GM12878 (cell line): ENCODE measurements at regions not wholly inside any gene's neighbourhood (a gene's known extent, or its start where the extent isn't known, plus 50 kb on each side); places are given as distances from the start of the nearest gene placed in this dataset.

Experiments used
- JUNB ChIP-seq: IDR thresholded peaks from 2 replicates; pipeline ENCODE4 v1.6.1; 2016; ENCODE audit warnings: antibody characterized with exemption, mild to moderate bottlenecking
- MEF2A ChIP-seq: IDR thresholded peaks from 2 replicates; pipeline ENCODE4 v1.6.1; 2011; ENCODE audit warnings: low read depth, mild to moderate bottlenecking, low read length, moderate library complexity; ENCODE audit not compliant: insufficient read depth
- POLR2A ChIP-seq: IDR thresholded peaks from 2 replicates; pipeline ENCODE4 v1.6.1; 2011; ENCODE audit warnings: low read depth, mild to moderate bottlenecking, low read length
- RUNX3 ChIP-seq: IDR thresholded peaks from 2 replicates; pipeline ENCODE4 v1.6.1; 2012; ENCODE audit warnings: low read length, inconsistent platforms
- TBL1XR1 ChIP-seq: IDR thresholded peaks from 2 replicates; pipeline ENCODE4 v1.6.1; 2012; ENCODE audit warnings: low read depth, low read length, improper control_type of control experiment
- ZBED1 ChIP-seq: IDR thresholded peaks from 2 replicates; pipeline ENCODE4 v1.6.1; 2016; ENCODE audit warnings: borderline replicate concordance
- TF ChIP-seq, protein P1 (sequence below): fragments of 450-650 bp; IDR thresholded peaks from 2 replicates; pipeline ENCODE4 v1.6.1; 2017; ENCODE audit warnings: mild to moderate bottlenecking, moderate library complexity
- TF ChIP-seq, protein P2 (sequence below): IDR thresholded peaks from 2 replicates; pipeline ENCODE4 v1.6.1; 2012; ENCODE audit warnings: mild to moderate bottlenecking, low read depth, low read length

DNA sequence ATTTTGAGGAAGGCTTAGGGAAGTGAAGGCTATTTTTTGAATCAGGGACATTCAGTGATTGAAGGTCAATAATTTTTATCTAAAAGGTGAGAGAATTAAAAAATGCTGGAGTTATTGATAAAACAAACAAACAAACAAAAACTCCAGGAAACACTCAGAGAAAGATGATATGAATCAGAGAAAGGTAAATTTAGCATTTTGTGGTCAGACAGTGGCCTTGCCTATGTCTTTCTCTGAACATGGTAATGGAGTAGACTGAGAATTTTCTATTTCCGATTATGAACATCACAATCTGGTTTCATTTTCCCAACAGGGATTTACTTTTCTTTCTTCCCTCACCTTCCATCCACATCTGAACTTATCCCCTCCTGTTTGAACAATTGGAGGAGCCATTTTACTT, 353.6 kb upstream of the RIOK2 start (continued):
- TF ChIP-seq, protein P1, sequence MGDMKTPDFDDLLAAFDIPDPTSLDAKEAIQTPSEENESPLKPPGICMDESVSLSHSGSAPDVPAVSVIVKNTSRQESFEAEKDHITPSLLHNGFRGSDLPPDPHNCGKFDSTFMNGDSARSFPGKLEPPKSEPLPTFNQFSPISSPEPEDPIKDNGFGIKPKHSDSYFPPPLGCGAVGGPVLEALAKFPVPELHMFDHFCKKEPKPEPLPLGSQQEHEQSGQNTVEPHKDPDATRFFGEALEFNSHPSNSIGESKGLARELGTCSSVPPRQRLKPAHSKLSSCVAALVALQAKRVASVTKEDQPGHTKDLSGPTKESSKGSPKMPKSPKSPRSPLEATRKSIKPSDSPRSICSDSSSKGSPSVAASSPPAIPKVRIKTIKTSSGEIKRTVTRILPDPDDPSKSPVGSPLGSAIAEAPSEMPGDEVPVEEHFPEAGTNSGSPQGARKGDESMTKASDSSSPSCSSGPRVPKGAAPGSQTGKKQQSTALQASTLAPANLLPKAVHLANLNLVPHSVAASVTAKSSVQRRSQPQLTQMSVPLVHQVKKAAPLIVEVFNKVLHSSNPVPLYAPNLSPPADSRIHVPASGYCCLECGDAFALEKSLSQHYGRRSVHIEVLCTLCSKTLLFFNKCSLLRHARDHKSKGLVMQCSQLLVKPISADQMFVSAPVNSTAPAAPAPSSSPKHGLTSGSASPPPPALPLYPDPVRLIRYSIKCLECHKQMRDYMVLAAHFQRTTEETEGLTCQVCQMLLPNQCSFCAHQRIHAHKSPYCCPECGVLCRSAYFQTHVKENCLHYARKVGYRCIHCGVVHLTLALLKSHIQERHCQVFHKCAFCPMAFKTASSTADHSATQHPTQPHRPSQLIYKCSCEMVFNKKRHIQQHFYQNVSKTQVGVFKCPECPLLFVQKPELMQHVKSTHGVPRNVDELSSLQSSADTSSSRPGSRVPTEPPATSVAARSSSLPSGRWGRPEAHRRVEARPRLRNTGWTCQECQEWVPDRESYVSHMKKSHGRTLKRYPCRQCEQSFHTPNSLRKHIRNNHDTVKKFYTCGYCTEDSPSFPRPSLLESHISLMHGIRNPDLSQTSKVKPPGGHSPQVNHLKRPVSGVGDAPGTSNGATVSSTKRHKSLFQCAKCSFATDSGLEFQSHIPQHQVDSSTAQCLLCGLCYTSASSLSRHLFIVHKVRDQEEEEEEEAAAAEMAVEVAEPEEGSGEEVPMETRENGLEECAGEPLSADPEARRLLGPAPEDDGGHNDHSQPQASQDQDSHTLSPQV = no peak
- TF ChIP-seq JUNB (peak; percentile 59), RUNX3 (peak; percentile 74), ZBED1 (no peak), TBL1XR1 (no peak), MEF2A (0 out of 2 replicates have a peak, but pooled peaks have one; percentile 43), POLR2A (no peak)
- TF ChIP-seq, protein P2, sequence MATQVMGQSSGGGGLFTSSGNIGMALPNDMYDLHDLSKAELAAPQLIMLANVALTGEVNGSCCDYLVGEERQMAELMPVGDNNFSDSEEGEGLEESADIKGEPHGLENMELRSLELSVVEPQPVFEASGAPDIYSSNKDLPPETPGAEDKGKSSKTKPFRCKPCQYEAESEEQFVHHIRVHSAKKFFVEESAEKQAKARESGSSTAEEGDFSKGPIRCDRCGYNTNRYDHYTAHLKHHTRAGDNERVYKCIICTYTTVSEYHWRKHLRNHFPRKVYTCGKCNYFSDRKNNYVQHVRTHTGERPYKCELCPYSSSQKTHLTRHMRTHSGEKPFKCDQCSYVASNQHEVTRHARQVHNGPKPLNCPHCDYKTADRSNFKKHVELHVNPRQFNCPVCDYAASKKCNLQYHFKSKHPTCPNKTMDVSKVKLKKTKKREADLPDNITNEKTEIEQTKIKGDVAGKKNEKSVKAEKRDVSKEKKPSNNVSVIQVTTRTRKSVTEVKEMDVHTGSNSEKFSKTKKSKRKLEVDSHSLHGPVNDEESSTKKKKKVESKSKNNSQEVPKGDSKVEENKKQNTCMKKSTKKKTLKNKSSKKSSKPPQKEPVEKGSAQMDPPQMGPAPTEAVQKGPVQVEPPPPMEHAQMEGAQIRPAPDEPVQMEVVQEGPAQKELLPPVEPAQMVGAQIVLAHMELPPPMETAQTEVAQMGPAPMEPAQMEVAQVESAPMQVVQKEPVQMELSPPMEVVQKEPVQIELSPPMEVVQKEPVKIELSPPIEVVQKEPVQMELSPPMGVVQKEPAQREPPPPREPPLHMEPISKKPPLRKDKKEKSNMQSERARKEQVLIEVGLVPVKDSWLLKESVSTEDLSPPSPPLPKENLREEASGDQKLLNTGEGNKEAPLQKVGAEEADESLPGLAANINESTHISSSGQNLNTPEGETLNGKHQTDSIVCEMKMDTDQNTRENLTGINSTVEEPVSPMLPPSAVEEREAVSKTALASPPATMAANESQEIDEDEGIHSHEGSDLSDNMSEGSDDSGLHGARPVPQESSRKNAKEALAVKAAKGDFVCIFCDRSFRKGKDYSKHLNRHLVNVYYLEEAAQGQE = no peak
